Fibroblast of lung (primary cell): ENCODE measurements at regions not wholly inside any gene's neighbourhood (a gene's known extent, or its start where the extent isn't known, plus 50 kb on each side); places are given as distances from the start of the nearest gene placed in this dataset.

Experiments
- DNase-seq, 2 donors: peaks; one replicate each; pipeline versions ENCODE4 v3.0.0 to v3.0.0-alpha.2; 2010; ENCODE audit warnings: low read depth in 2 of 2
- H2AFZ ChIP-seq: 2 replicates; pipeline ENCODE4 v1.5.1; 2012; ENCODE audit warnings: low read length, control low read depth, inconsistent platforms
- H3K27ac ChIP-seq: 2 replicates; pipeline ENCODE4 v1.5.1; 2011; ENCODE audit warnings: low read length, control low read depth; ENCODE audit not compliant: insufficient read depth
- H3K27me3 ChIP-seq: 2 replicates; pipeline ENCODE4 v1.5.1; 2011; ENCODE audit warnings: mild to moderate bottlenecking, low read length; ENCODE audit not compliant: control insufficient read depth, insufficient read depth
- H3K36me3 ChIP-seq: 2 replicates; pipeline ENCODE4 v1.5.1; 2011; ENCODE audit warnings: low read length; ENCODE audit not compliant: control insufficient read depth, insufficient read depth
- H3K4me1 ChIP-seq: 2 replicates; pipeline ENCODE4 v1.5.1; 2011; ENCODE audit warnings: low read length; ENCODE audit not compliant: control insufficient read depth, insufficient read depth; ENCODE audit errors: extremely low read depth
- H3K4me2 ChIP-seq: 2 replicates; pipeline ENCODE4 v1.5.1; 2011; ENCODE audit warnings: low read length, control low read depth; ENCODE audit not compliant: insufficient read depth; ENCODE audit errors: extremely low read depth
- H3K4me3 ChIP-seq, 4 experiments: fragments of 200-600 bp in 1 of 4; sonication (generic) in 1 of 4; replicated peaks in 1 of 4; 2 replicates each; pipeline ENCODE4 v1.5.1; 2011 to 2016; ENCODE audit warnings: low read length in 4 of 4, low read depth in 3 of 4, mild to moderate bottlenecking in 3 of 4, control low read depth in 2 of 4, inconsistent platforms in 1 of 4, mixed read lengths in 1 of 4; ENCODE audit not compliant: insufficient read depth in 1 of 4; ENCODE audit errors: control extremely low read depth in 1 of 4
- H3K79me2 ChIP-seq: 2 replicates; pipeline ENCODE4 v1.5.1; 2012; ENCODE audit warnings: mild to moderate bottlenecking, low read length, inconsistent platforms; ENCODE audit not compliant: control insufficient read depth, insufficient read depth
- H3K9ac ChIP-seq: 2 replicates; pipeline ENCODE4 v1.5.1; 2011; ENCODE audit warnings: mild to moderate bottlenecking, low read length, control low read depth; ENCODE audit not compliant: insufficient read depth
- H3K9me3 ChIP-seq: 2 replicates; pipeline ENCODE4 v1.5.1; 2012; ENCODE audit warnings: low read depth, low read length; ENCODE audit not compliant: control insufficient read depth, insufficient read depth
- H4K20me1 ChIP-seq: 2 replicates; pipeline ENCODE4 v1.5.1; 2011; ENCODE audit warnings: low read length; ENCODE audit not compliant: control insufficient read depth, insufficient read depth; ENCODE audit errors: extremely low read depth
- CTCF ChIP-seq, 2 donors: IDR thresholded peaks in 1 of 2; conservative IDR thresholded peaks in 1 of 2; 1 replicate in 1 of 2; 2 replicates in 1 of 2; pipeline ENCODE4 v1.5.1; 2011 to 2012; ENCODE audit warnings: low read length in 2 of 2, control low read depth in 1 of 2, inconsistent platforms in 1 of 2, low read depth in 1 of 2, mild to moderate bottlenecking in 1 of 2
- EZH2 ChIP-seq: IDR thresholded peaks from 2 replicates; pipeline ENCODE4 v1.5.1; 2012; ENCODE audit warnings: low read length, control low read depth, mild to moderate bottlenecking; ENCODE audit errors: missing control alignments

- H2AFZ ChIP-seq = no peak overlapping the region
- TF ChIP-seq EZH2 = no peak
- TF ChIP-seq CTCF (conservative IDR thresholded peaks at IDR 0.05 in 1 of 2, IDR thresholded peaks at IDR 0.05 in 1 of 2; ENCODE audit: low read depth in 1 of 2, low read length in 2 of 2) = no peak
- no peak overlapping the region for H3K9ac ChIP-seq
- H3K27me3 ChIP-seq = no peaks in the 10 kb centered on the region
- H4K20me1 ChIP-seq = no peaks in the 10 kb centered on the region
- H3K4me2 ChIP-seq = no peak overlapping the region
- no peak overlapping the region for H3K4me3 ChIP-seq
- DNase-seq = no peak
- no peak overlapping the region for H3K27ac ChIP-seq
- no peaks in the 10 kb centered on the region for H3K79me2 ChIP-seq
- no peaks in the 10 kb centered on the region for H3K36me3 ChIP-seq
- H3K4me1 ChIP-seq = no peaks in the 10 kb centered on the region
- no peaks in the 10 kb centered on the region for H3K9me3 ChIP-seq
Observed at GRCh38 chr15:92780843-92781242, 119.3 kb upstream of the CHD2 start.

GRCh38 chr15:92781925-92782453 lies 118.1 kb upstream of the CHD2 start:
- Histone ChIP-seq H3K4me1 (no peaks in the 10 kb centered on the region), H3K4me3 (no peak overlapping the region), H3K27ac (no peak overlapping the region), H3K27me3 (no peaks in the 10 kb centered on the region), H3K9me3 (no peaks in the 10 kb centered on the region), H4K20me1 (no peaks in the 10 kb centered on the region), H3K79me2 (no peaks in the 10 kb centered on the region), H3K9ac (no peak overlapping the region), H3K36me3 (no peaks in the 10 kb centered on the region), H2AFZ (no peak overlapping the region), H3K4me2 (no peak overlapping the region)
- TF ChIP-seq EZH2 = no peak
- TF ChIP-seq CTCF (conservative IDR thresholded peaks at IDR 0.05 in 1 of 2, IDR thresholded peaks at IDR 0.05 in 1 of 2; ENCODE audit: low read depth in 1 of 2, low read length in 2 of 2) = no peak
- no peak for DNase-seq

GRCh38 chr15:92787116-92787515 lies 113.0 kb upstream of the CHD2 start:
- TF ChIP-seq CTCF (conservative IDR thresholded peaks at IDR 0.05 in 1 of 2, IDR thresholded peaks at IDR 0.05 in 1 of 2; ENCODE audit: low read depth in 1 of 2, low read length in 2 of 2) (no peak), EZH2 (no peak)
- Histone ChIP-seq H3K27me3 (no peaks in the 10 kb centered on the region), H4K20me1 (no peaks in the 10 kb centered on the region), H3K4me2 (no peak overlapping the region), H3K36me3 (no peaks in the 10 kb centered on the region), H3K4me1 (no peaks in the 10 kb centered on the region), H3K9me3 (no peaks in the 10 kb centered on the region), H3K9ac (no peak overlapping the region), H3K27ac (no peak overlapping the region), H3K79me2 (no peaks in the 10 kb centered on the region), H3K4me3 (no peak overlapping the region), H2AFZ (no peak overlapping the region)
- no peak for DNase-seq
